ENCODE measurements at regions not wholly inside any gene's neighbourhood (a gene's known extent, or its start where the extent isn't known, plus 50 kb on each side); places are given as distances from the start of the nearest gene placed in this dataset.

GRCh38 chr7:25868509-25868908, 283.5 kb upstream of the NFE2L3 start:
- Histone ChIP-seq H3K27ac (ENCODE audit: low read length) (no peak overlapping the region), H3K27me3 (ENCODE audit: control insufficient read depth in 1 of 2, insufficient read depth in 2 of 2, low read length in 2 of 2) (peaks cover 32 to 55% of the 10 kb centered on the region in 2 donors)

GRCh38 chr7:25870574-25870973, 281.4 kb upstream of the NFE2L3 start:
- Histone ChIP-seq H3K27me3 (ENCODE audit: control insufficient read depth in 1 of 2, insufficient read depth in 2 of 2, low read length in 2 of 2) (peaks cover 30 to 51% of the 10 kb centered on the region in 2 donors), H3K4me3 (ENCODE audit: low read length in 2 of 2) (no peak overlapping the region), H3K36me3 (ENCODE audit: control insufficient read depth in 2 of 2, insufficient read depth in 2 of 2, low read length in 2 of 2) (no peaks in the 10 kb centered on the region), H3K9me3 (ENCODE audit: control insufficient read depth in 2 of 2, low read length in 2 of 2) (no peaks in the 10 kb centered on the region), H3K27ac (ENCODE audit: low read length) (no peak overlapping the region), H3K4me1 (ENCODE audit: control insufficient read depth, insufficient read depth, low read length) (no peaks in the 10 kb centered on the region), H3K9ac (ENCODE audit: low read length in 2 of 2) (no peak overlapping the region)

More at GRCh38 chr7:25868509-25868908, 283.5 kb upstream of the NFE2L3 start:
- no peaks in the 10 kb centered on the region for H3K4me1 ChIP-seq (ENCODE audit: control insufficient read depth, insufficient read depth, low read length)
- H3K9me3 ChIP-seq (ENCODE audit: control insufficient read depth in 2 of 2, low read length in 2 of 2): no peaks in the 10 kb centered on the region
- no peak overlapping the region for H3K9ac ChIP-seq (ENCODE audit: low read length in 2 of 2)
- no peak overlapping the region for H3K4me3 ChIP-seq (ENCODE audit: low read length in 2 of 2)
- no peaks in the 10 kb centered on the region for H3K36me3 ChIP-seq (ENCODE audit: control insufficient read depth in 2 of 2, insufficient read depth in 2 of 2, low read length in 2 of 2)

- Histone ChIP-seq H3K4me1 (ENCODE audit: control insufficient read depth, insufficient read depth, low read length) (no peaks in the 10 kb centered on the region), H3K27me3 (ENCODE audit: control insufficient read depth in 1 of 2, insufficient read depth in 2 of 2, low read length in 2 of 2) (peaks cover 15 to 17% of the 10 kb centered on the region in 2 donors), H3K27ac (ENCODE audit: low read length) (no peak overlapping the region), H3K9ac (ENCODE audit: low read length in 2 of 2) (no peak overlapping the region), H3K9me3 (ENCODE audit: control insufficient read depth in 2 of 2, low read length in 2 of 2) (no peaks in the 10 kb centered on the region), H3K36me3 (ENCODE audit: control insufficient read depth in 2 of 2, insufficient read depth in 2 of 2, low read length in 2 of 2) (no peaks in the 10 kb centered on the region), H3K4me3 (ENCODE audit: low read length in 2 of 2) (no peak overlapping the region)
Observed at GRCh38 chr7:25876092-25876491, 275.9 kb upstream of the NFE2L3 start.

- Histone ChIP-seq H3K4me1 (ENCODE audit: control insufficient read depth, insufficient read depth, low read length) (no peaks in the 10 kb centered on the region), H3K4me3 (ENCODE audit: low read length in 2 of 2) (no peak overlapping the region), H3K27ac (ENCODE audit: low read length) (no peak overlapping the region), H3K27me3 (ENCODE audit: control insufficient read depth in 1 of 2, insufficient read depth in 2 of 2, low read length in 2 of 2) (peaks cover 22 to 24% of the 10 kb centered on the region in 2 donors), H3K9ac (ENCODE audit: low read length in 2 of 2) (no peak overlapping the region), H3K9me3 (ENCODE audit: control insufficient read depth in 2 of 2, low read length in 2 of 2) (no peaks in the 10 kb centered on the region), H3K36me3 (ENCODE audit: control insufficient read depth in 2 of 2, insufficient read depth in 2 of 2, low read length in 2 of 2) (no peaks in the 10 kb centered on the region)
Observed at GRCh38 chr7:25877802-25878789, 273.9 kb upstream of the NFE2L3 start.

GRCh38 chr7:25879799-25880198, 272.2 kb upstream of the NFE2L3 start:
- H3K4me1 ChIP-seq (ENCODE audit: control insufficient read depth, insufficient read depth, low read length): no peaks in the 10 kb centered on the region
- no peaks in the 10 kb centered on the region for H3K36me3 ChIP-seq (ENCODE audit: control insufficient read depth in 2 of 2, insufficient read depth in 2 of 2, low read length in 2 of 2)
- no peak overlapping the region for H3K9ac ChIP-seq (ENCODE audit: low read length in 2 of 2)
- H3K4me3 ChIP-seq (ENCODE audit: low read length in 2 of 2): no peak overlapping the region
- H3K27ac ChIP-seq (ENCODE audit: low read length): no peak overlapping the region
- no peaks in the 10 kb centered on the region for H3K9me3 ChIP-seq (ENCODE audit: control insufficient read depth in 2 of 2, low read length in 2 of 2)
- peaks cover 23 to 27% of the 10 kb centered on the region in 2 donors for H3K27me3 ChIP-seq (ENCODE audit: control insufficient read depth in 1 of 2, insufficient read depth in 2 of 2, low read length in 2 of 2)

GRCh38 chr7:25881317-25882037, 270.5 kb upstream of the NFE2L3 start:
- H3K36me3 ChIP-seq (ENCODE audit: control insufficient read depth in 2 of 2, insufficient read depth in 2 of 2, low read length in 2 of 2): no peaks in the 10 kb centered on the region
- H3K9me3 ChIP-seq (ENCODE audit: control insufficient read depth in 2 of 2, low read length in 2 of 2): no peaks in the 10 kb centered on the region
- no peak overlapping the region for H3K9ac ChIP-seq (ENCODE audit: low read length in 2 of 2)
- H3K4me1 ChIP-seq (ENCODE audit: control insufficient read depth, insufficient read depth, low read length): no peaks in the 10 kb centered on the region
- peaks cover 25 to 26% of the 10 kb centered on the region in 2 donors for H3K27me3 ChIP-seq (ENCODE audit: control insufficient read depth in 1 of 2, insufficient read depth in 2 of 2, low read length in 2 of 2)
- H3K27ac ChIP-seq (ENCODE audit: low read length): no peak overlapping the region
- no peak overlapping the region for H3K4me3 ChIP-seq (ENCODE audit: low read length in 2 of 2)

- Histone ChIP-seq H3K36me3 (ENCODE audit: control insufficient read depth in 2 of 2, insufficient read depth in 2 of 2, low read length in 2 of 2) (no peaks in the 10 kb centered on the region), H3K27ac (ENCODE audit: low read length) (no peak overlapping the region), H3K4me1 (ENCODE audit: control insufficient read depth, insufficient read depth, low read length) (no peaks in the 10 kb centered on the region), H3K9ac (ENCODE audit: low read length in 2 of 2) (no peak overlapping the region), H3K4me3 (ENCODE audit: low read length in 2 of 2) (no peak overlapping the region), H3K27me3 (ENCODE audit: control insufficient read depth in 1 of 2, insufficient read depth in 2 of 2, low read length in 2 of 2) (peaks cover 25 to 26% of the 10 kb centered on the region in 2 donors), H3K9me3 (ENCODE audit: control insufficient read depth in 2 of 2, low read length in 2 of 2) (no peaks in the 10 kb centered on the region)
Observed at GRCh38 chr7:25882151-25882773, 269.7 kb upstream of the NFE2L3 start.

GRCh38 chr7:25884265-25884828, 267.7 kb upstream of the NFE2L3 start:
- no peak overlapping the region for H3K27ac ChIP-seq (ENCODE audit: low read length)
- H3K4me3 ChIP-seq (ENCODE audit: low read length in 2 of 2): no peak overlapping the region
- H3K9ac ChIP-seq (ENCODE audit: low read length in 2 of 2): no peak overlapping the region
- peaks cover 26 to 29% of the 10 kb centered on the region in 2 donors for H3K27me3 ChIP-seq (ENCODE audit: control insufficient read depth in 1 of 2, insufficient read depth in 2 of 2, low read length in 2 of 2)
- H3K36me3 ChIP-seq (ENCODE audit: control insufficient read depth in 2 of 2, insufficient read depth in 2 of 2, low read length in 2 of 2): no peaks in the 10 kb centered on the region
- H3K9me3 ChIP-seq (ENCODE audit: control insufficient read depth in 2 of 2, low read length in 2 of 2): no peaks in the 10 kb centered on the region
- H3K4me1 ChIP-seq (ENCODE audit: control insufficient read depth, insufficient read depth, low read length): no peaks in the 10 kb centered on the region

GRCh38 chr7:25885057-25885576, 266.9 kb upstream of the NFE2L3 start:
- Histone ChIP-seq H3K4me1 (ENCODE audit: control insufficient read depth, insufficient read depth, low read length) (no peaks in the 10 kb centered on the region), H3K27me3 (ENCODE audit: control insufficient read depth in 1 of 2, insufficient read depth in 2 of 2, low read length in 2 of 2) (peaks cover 26 to 29% of the 10 kb centered on the region in 2 donors), H3K9ac (ENCODE audit: low read length in 2 of 2) (no peak overlapping the region), H3K9me3 (ENCODE audit: control insufficient read depth in 2 of 2, low read length in 2 of 2) (no peaks in the 10 kb centered on the region), H3K4me3 (ENCODE audit: low read length in 2 of 2) (no peak overlapping the region), H3K27ac (ENCODE audit: low read length) (no peak overlapping the region), H3K36me3 (ENCODE audit: control insufficient read depth in 2 of 2, insufficient read depth in 2 of 2, low read length in 2 of 2) (no peaks in the 10 kb centered on the region)

Data from stomach smooth muscle (tissue), 2 donors.